Fibroblast of skin of left quadriceps (primary cell): ENCODE measurements at regions not wholly inside any gene's neighbourhood (a gene's known extent, or its start where the extent isn't known, plus 50 kb on each side); places are given as distances from the start of the nearest gene placed in this dataset.

Source experiments
- DNase-seq, 2 experiments: peaks; one replicate each; pipeline ENCODE4 v3.0.0-alpha.2; 2013; ENCODE audit warnings: low read depth in 2 of 2

GRCh38 chr17:70868149-70868548, 698.8 kb downstream of the KCNJ2 start:
- DNase-seq: no peak

DNA sequence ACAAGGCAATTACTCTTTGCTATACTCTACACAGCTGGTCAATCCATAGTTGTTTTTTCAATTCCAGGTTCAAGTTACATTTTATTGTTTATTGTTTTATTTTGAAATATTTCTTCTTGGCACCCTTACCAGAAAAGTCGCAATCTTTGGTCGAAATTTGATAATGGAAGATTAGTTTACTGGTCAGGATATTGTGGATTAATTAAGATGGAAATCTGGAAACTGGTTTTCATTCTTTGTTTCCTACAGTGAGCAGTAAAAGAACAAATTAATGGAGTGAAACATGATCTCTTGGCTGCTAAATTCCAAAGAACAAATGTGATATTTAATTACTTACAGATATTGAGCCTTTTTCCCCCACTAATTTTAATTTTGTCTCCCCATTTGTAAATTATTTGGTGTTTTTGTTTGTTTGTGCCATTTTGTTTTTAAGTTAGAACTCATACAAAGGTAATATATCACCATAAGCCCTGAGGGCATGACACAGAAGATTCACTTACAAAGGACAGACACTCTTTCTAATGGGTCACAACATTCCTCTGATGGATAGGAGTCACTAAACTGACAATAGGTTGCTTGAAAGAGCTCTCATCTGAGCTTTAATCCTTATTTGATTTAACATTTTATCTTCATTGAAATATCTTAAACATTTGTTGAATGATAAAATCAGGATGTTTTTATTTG, 700.2 kb downstream of the KCNJ2 start:
- no peak for DNase-seq

DNA sequence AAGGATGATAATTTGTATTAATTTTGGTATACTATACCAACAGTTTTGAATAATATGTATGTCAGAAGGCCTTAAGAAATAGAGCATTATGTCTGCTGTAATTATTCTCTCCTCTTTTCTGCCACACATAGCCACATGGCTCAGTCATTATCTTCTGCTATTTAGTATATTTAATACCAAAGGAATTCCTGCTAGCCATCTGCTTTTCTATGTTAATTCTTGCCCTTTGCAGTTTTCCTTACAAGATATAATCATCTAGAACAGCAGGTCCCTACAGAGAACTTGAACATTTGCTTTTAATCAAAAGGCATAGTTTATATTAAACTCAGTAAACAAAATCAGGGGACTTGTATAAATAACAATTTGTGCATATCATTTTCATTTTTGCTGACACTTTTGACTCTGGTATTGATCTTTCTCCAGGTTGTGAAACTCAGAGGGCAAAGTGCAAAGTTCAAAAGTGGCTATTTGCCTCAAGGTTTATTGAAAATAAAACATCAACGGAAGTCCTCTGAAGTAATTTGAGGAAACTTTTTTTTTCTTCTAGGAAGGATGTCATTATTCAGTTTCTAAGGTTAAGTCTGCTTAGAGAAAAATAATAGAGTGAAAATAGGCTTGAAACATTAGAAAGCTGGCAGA, 702.0 kb downstream of the KCNJ2 start:
- DNase-seq: no peak

- DNase-seq: no peak
These were observed 702.8 kb downstream of the KCNJ2 start for GRCh38 chr17:70872103-70872502.

DNA sequence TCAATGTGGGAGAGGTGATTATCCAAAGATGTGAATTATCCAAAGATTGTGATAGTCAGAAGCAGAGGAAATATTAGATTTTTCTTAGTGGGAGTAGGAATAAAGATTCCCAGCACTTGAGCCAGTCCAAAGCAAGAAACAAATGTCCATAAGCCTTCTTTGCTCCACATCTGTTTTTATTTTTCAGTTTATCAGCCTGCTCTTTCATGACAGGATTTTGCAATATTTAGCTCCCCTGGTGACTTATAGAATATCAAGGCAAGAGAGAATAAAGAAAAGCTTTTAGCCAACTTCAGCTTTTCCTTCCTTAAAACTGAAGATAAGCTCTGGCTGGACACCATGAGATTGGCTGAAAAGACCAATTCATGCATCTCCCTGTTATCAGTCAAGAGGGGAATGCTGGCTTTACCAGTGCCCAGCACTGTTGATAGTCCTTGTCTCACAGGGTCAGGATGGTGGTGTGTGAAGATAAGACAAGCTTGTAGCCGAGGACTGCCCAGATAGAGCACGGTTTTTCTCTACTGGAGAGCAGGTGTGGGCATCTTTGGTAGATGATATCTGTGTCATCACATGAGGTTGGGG, 706.5 kb downstream of the KCNJ2 start:
- DNase-seq: no peak

DNA sequence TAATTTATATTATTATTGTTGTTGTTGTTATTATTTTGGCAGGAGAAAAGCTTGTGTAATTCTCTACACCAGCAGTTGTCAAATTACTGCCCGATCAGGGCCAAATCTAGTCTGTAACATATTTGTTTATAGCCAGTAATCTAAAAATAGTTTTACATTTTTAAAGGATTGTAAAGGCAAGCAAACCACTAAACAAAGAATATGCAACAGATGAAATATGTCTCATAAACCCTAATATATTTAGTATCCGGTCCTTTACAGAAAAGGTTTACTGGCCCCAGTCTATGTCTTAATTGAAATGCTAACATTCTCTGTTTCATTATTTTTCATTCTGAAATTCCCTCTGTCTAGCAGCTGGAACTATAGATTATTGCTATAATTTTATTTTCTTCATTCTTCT, 709.5 kb downstream of the KCNJ2 start:
- no peak for DNase-seq

- DNase-seq: no peak
These were observed 710.1 kb downstream of the KCNJ2 start for GRCh38 chr17:70879401-70879800.

DNA sequence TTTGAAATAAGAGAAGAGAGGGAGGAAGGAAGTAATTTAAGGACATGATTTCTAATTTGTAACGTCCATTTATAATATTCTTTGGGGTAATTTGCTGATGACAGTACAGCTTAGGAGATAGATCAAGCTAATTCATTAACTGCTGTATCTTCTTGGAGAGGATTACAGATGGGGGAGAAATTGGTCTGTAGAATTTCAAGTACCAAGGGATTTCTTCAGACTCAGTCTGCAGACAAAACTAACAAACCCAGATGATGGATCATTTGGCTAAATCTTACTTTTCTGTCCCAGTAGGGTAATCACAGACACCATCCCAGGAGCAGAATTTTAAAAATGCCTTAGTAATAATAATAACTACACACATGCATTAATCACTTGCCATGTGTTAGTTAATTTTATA, 711.8 kb downstream of the KCNJ2 start:
- no peak for DNase-seq

GRCh38 chr17:70882504-70882903, 713.2 kb downstream of the KCNJ2 start:
- DNase-seq: no peak

GRCh38 chr17:70886648-70887047, 717.3 kb downstream of the KCNJ2 start:
- DNase-seq: no peak

- DNase-seq: no peak
These were observed 719.0 kb downstream of the KCNJ2 start for GRCh38 chr17:70888324-70888723.

- no peak for DNase-seq
These were observed 722.0 kb downstream of the KCNJ2 start for GRCh38 chr17:70891306-70891705.

DNA sequence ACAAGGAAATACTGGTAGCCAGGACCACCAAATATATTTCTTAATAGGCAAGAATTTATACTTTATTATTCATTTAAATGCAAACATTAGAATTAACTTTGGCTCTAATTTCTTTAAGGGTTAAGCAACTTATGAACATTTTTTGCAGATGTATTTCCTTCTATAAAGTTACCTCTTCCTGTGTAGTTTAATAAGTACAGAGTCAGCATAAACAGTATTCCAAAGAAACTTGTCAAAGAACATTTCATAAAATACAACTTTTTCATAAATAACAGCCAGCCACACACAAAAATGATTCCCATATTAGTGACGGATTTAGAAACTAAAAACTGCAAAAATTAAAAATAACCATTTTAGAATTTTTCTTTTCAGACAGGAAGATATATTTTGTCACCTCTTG, 723.2 kb downstream of the KCNJ2 start:
- DNase-seq: no peak

DNA sequence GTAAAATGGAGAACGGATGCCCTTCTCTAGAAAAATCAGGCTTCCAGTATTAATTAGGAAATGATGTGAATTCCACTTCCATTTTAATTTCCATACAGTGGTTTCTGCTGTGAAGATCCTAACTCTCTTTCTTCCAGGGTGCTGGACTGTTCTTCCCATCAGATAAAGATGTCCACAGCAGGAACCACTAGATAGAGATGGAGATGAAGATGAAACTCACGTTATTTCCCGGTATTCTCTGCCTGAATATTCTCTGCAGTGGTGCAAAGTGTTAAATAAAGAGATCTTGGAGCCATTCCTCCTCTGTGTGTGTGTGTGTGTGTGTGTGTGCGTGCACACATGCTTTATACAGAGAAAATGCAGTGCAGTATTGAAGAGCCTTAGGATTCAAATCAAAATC, 727.5 kb downstream of the KCNJ2 start:
- DNase-seq: no peak

DNA sequence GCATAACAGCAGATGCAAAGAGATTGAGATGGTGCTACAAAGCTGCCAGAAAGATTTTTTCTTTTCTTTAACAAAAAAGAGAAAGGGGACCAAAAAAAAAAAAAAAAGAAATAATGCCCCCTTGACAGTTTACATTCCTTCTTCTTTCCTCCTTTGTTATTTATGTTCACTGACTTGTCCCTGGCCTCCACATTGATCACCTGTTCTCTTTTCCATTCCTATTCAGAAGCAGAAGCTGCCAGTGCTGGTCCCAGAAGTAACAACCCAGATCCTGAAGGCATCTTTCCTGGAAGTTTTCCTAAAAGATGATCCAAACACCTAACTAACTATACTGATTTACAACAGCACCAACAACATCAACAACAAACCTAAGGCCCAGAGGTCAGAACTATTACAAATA, 728.1 kb downstream of the KCNJ2 start:
- DNase-seq: no peak

GRCh38 chr17:70901870-70902269, 732.5 kb downstream of the KCNJ2 start:
- no peak for DNase-seq

DNA sequence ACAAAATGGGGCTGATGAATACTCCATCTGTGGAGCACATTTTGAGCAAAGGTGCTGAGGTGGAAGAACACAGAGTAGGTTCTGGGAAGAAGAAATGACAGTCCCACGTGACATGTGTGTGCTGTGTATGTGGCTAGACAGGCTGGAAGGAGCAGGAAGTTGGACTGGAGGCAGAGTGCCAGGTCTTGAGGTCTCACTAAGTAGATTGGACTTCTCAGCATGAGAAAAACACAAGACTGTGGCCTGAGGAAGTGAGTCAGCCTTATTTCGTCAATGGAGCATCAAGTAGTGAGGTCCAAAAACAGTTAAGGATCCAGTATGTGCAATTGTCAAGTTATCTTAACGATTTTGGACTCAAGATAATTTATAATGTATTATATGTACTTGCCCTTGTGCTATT, 736.5 kb downstream of the KCNJ2 start:
- peak; percentile 78 to 79 for DNase-seq

GRCh38 chr17:70906808-70907207, 737.5 kb downstream of the KCNJ2 start:
- no peak for DNase-seq

DNA sequence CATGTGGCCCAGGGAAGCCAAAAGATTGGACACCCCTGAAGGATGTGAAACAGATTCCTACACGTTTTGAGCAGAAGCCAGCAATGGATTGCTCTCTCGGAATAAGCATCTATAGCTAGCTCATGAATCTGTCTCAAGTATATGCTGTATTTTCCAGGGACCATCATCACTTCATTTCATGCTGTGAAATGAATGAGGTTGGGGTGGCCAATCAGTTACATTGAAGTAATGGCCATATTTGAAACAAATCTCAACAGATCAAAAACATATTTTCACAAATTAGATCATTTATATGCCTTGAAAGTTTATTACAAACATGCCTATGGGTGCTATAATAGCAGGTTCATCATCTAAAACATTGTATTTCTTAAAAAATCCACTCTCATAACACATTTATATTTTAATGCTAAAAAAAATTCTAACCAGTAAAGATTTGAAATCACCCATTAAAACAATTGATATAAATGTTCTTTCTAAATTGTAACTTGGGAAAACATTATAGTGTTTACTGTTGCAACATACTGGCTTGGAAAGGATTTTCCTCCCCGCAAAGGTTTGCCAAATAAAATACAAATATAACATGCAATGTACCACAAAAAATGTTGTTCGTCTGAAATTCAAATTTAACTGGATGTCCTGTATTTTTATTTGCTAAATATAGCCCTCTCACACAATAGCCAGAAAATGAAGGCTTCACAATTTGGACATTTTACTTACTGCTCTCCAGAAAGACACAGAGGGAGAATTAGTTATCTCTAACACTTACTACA, 743.6 kb downstream of the KCNJ2 start:
- DNase-seq: no peak

GRCh38 chr17:70916469-70916868, 747.1 kb downstream of the KCNJ2 start:
- no peak for DNase-seq

GRCh38 chr17:70919241-70919640, 749.9 kb downstream of the KCNJ2 start:
- DNase-seq: no peak

- DNase-seq: no peak
These were observed 751.1 kb downstream of the KCNJ2 start for GRCh38 chr17:70920416-70920815.

- DNase-seq: no peak
These were observed 752.9 kb downstream of the KCNJ2 start for GRCh38 chr17:70922268-70922667.
